GM12878 (cell line): ENCODE measurements at regions not wholly inside any gene's neighbourhood (a gene's known extent, or its start where the extent isn't known, plus 50 kb on each side); places are given as distances from the start of the nearest gene placed in this dataset.

Experiments
- ATAC-seq: fragments of 200-7000 bp; cut with Tn5 transposase; 3 replicates; pipeline ENCODE4 v1.9.1; 2020; ENCODE audit warnings: mild to moderate bottlenecking, moderate library complexity
- BruUV-seq: library from RNA; stranded (reverse); fragments of 400-500 nt; replicated peaks from 2 replicates; lab custom pipeline; 2021; lab: Mats Ljungman, UMichigan
- CTCF ChIA-PET: fragments of 300-600 bp; sonication (Branson Sonifier 250); formaldehyde crosslinking; extraction: SDS; loops from one replicate; lab custom pipeline; 2021; ENCODE audit warnings: inconsistent platforms; lab: Yijun Ruan, JAX
- POLR2A ChIA-PET: fragments of 350-600 bp; formaldehyde crosslinking; extraction: SDS; loops from one replicate; lab custom pipeline; 2021; ENCODE audit warnings: inconsistent platforms; lab: Charles Lee
- RAD21 ChIA-PET: fragments of 300-600 bp; sonication (Branson Sonifier 250); formaldehyde crosslinking; loops from one replicate; lab custom pipeline; 2023; ENCODE audit warnings: antibody characterized with exemption; ENCODE audit not compliant: unreplicated experiment; lab: Charles Lee
- SMC1A ChIA-PET: fragments of 300-600 bp; sonication (Branson Sonifier 250); formaldehyde crosslinking; loops from one replicate; lab custom pipeline; 2023; ENCODE audit not compliant: unreplicated experiment, uncharacterized antibody; lab: Charles Lee
- DNase-seq: peaks from one replicate; pipeline ENCODE4 v3.0.0-alpha.2; 2011; ENCODE audit warnings: low read depth, low spot score
- FAIRE-seq: peaks from 3 replicates; lab custom pipeline; 2011; peaks lifted over from hg19 to GRCh38; lab: Jason Lieb, UNC
- H2AFZ ChIP-seq: 2 replicates; pipeline ENCODE4 v1.6.0; 2011; ENCODE audit warnings: low read depth, low read length, control low read depth; ENCODE audit not compliant: control insufficient read depth
- H3K27ac ChIP-seq: 2 replicates; pipeline ENCODE4 v1.5.1; 2011; ENCODE audit warnings: control low read depth; ENCODE audit not compliant: control insufficient read depth, insufficient read depth
- H3K27me3 ChIP-seq, 2 experiments: replicated peaks in 1 of 2; 2 replicates each; pipeline versions ENCODE4 v1.6.0 to v1.6.1; 2011; ENCODE audit warnings: low read length in 1 of 2; ENCODE audit not compliant: control insufficient read depth in 2 of 2, insufficient read depth in 2 of 2
- H3K36me3 ChIP-seq, 2 experiments: 2 replicates each; pipeline ENCODE4 v1.5.1; 2011; ENCODE audit warnings: low read length in 1 of 2; ENCODE audit not compliant: control insufficient read depth in 2 of 2, insufficient read depth in 2 of 2
- H3K4me1 ChIP-seq: 2 replicates; pipeline ENCODE4 v1.6.1; 2011; ENCODE audit warnings: mild to moderate bottlenecking, low read length, moderate library complexity, mixed read lengths; ENCODE audit not compliant: control insufficient read depth, insufficient read depth
- H3K4me2 ChIP-seq: 2 replicates; pipeline ENCODE4 v1.6.0; 2011; ENCODE audit warnings: control low read depth; ENCODE audit not compliant: control insufficient read depth, insufficient read depth
- H3K4me3 ChIP-seq: fragments of 200-600 bp; sonication (generic); 2 replicates; pipeline ENCODE4 v1.5.1; 2016
- H3K79me2 ChIP-seq: 2 replicates; pipeline ENCODE4 v1.6.0; 2011; ENCODE audit warnings: low read length; ENCODE audit not compliant: control insufficient read depth, insufficient read depth
- H3K9ac ChIP-seq: 2 replicates; pipeline ENCODE4 v1.8.0; 2011; ENCODE audit warnings: low read length, control low read depth, mixed read lengths; ENCODE audit not compliant: control insufficient read depth, insufficient read depth
- H3K9me3 ChIP-seq: replicated peaks from 3 replicates; pipeline ENCODE4 v1.5.1; 2011; ENCODE audit warnings: mild to moderate bottlenecking, low read length; ENCODE audit not compliant: control insufficient read depth, insufficient read depth
- H4K20me1 ChIP-seq: 2 replicates; pipeline ENCODE4 v1.6.0; 2011; ENCODE audit not compliant: control insufficient read depth, insufficient read depth
- BRCA1 ChIP-seq: IDR thresholded peaks from 2 replicates; pipeline ENCODE4 v1.6.1; 2011; ENCODE audit warnings: low read depth, low read length, improper control_type of control experiment
- ESRRA ChIP-seq: IDR thresholded peaks from 2 replicates; pipeline ENCODE4 v1.6.1; 2012; ENCODE audit warnings: mild to moderate bottlenecking, low read length, improper control_type of control experiment
- EZH2 ChIP-seq: IDR thresholded peaks from 2 replicates; pipeline ENCODE4 v1.6.1; 2012; ENCODE audit warnings: low read depth, mild to moderate bottlenecking, control low read depth, inconsistent platforms, low read length, borderline replicate concordance; ENCODE audit not compliant: control insufficient read depth
- GABPA ChIP-seq: IDR thresholded peaks from 2 replicates; pipeline ENCODE4 v1.6.1; 2014; ENCODE audit warnings: antibody characterized with exemption, low read depth, mild to moderate bottlenecking, inconsistent platforms
- JUND ChIP-seq: IDR thresholded peaks from 2 replicates; pipeline ENCODE4 v1.6.1; 2012; ENCODE audit warnings: low read depth, mild to moderate bottlenecking, low read length, improper control_type of control experiment, moderate library complexity
- NRF1 ChIP-seq: conservative IDR thresholded peaks from 2 replicates; pipeline ENCODE4 v1.6.1; 2011; ENCODE audit warnings: mild to moderate bottlenecking, low read depth, low read length, improper control_type of control experiment
- POU2F2 ChIP-seq: IDR thresholded peaks from 3 replicates; pipeline ENCODE4 v1.6.1; 2011; ENCODE audit warnings: low read depth, mild to moderate bottlenecking, low read length, borderline replicate concordance
- RAD21 ChIP-seq: IDR thresholded peaks from 2 replicates; pipeline ENCODE4 v1.6.1; 2011; ENCODE audit warnings: mild to moderate bottlenecking, low read depth, low read length, moderate library complexity; ENCODE audit not compliant: insufficient read depth
- SP1 ChIP-seq: IDR thresholded peaks from one replicate; pipeline ENCODE4 v1.6.1; 2011; ENCODE audit warnings: low read depth, low read length
- WGBS: methylation state at CpG from one replicate; pipeline ENCODE4 v1.1.6; 2016; ENCODE audit warnings: low lambda C conversion rate; ENCODE audit not compliant: insufficient replicate concordance, insufficient coverage; ENCODE audit errors: missing lambda C conversion rate; 5-methylcytosine and 5-hydroxymethylcytosine counted together
- in situ Hi-C: fragments of 300-500 bp; cut with MboI; formaldehyde crosslinking; loops from 9 replicates; pipeline ENCODE4 v1.14.3; 2018; ENCODE audit warnings: mixed read lengths
- intact Hi-C: fragments of 100-400 bp; cut with micrococcal nuclease; formaldehyde crosslinking; loops from one replicate; pipeline ENCODE4 v1.14.2; 2022; ENCODE audit not compliant: unreplicated experiment
- TF ChIP-seq, protein P1 (sequence below): IDR thresholded peaks from 2 replicates; pipeline ENCODE4 v1.6.1; 2011; ENCODE audit warnings: mild to moderate bottlenecking, low read depth, low read length, moderate library complexity; ENCODE audit not compliant: insufficient replicate concordance
- TF ChIP-seq, protein P2 (sequence below): fragments of 450-650 bp; IDR thresholded peaks from 2 replicates; pipeline ENCODE4 v1.6.1; 2016; ENCODE audit warnings: mild to moderate bottlenecking, moderate library complexity, borderline replicate concordance
- TF ChIP-seq, protein P3 (sequence below): fragments of 450-650 bp; conservative IDR thresholded peaks from 2 replicates; pipeline ENCODE4 v1.6.1; 2017; ENCODE audit warnings: mild to moderate bottlenecking, moderate library complexity
- TF ChIP-seq, protein P4 (sequence below): fragments of 450-650 bp; formaldehyde crosslinking; IDR thresholded peaks from 2 replicates; pipeline ENCODE4 v1.5.0; 2022; ENCODE audit warnings: mild to moderate bottlenecking, missing genetic modification characterization

DNA sequence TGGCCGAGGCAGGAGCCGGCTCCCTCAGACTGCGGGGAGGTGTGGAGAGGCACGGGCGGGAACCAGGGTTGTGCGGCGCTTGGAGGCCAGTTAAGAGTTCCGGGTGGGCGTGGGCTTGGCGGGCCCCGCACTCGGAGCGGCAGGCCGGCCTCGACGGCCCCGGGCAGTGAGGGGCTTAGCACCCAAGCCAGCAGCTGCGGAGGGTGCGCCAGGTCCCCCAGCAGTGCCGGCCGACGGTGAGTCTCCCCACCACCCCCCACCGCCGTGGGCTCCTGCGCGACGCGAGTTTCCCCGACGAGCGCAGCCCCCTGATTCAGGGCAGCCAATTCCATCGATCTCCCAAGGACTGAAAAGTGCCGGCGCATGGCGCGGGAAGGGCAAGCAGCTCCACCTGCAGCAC, 605.4 kb upstream of the SLC35B3 start:
- no TSS peak for BruUV-seq
- SMC1A ChIA-PET, result no interaction called here
- intact Hi-C loops (no loop called here), in situ Hi-C loops (no loop called here)
- no peaks in the 10 kb centered on the region for H3K36me3 ChIP-seq
- ATAC-seq (no peak), FAIRE-seq (no peak), DNase-seq (no peak)
- 78% methylated on average over 27 of the region's 36 CpGs for WGBS
- POLR2A ChIA-PET, result no interaction called here
- CTCF ChIA-PET, result no interaction called here
- RAD21 ChIA-PET, result no interaction called here
- H3K4me1 ChIP-seq, result no peaks in the 10 kb centered on the region
- no peaks in the 10 kb centered on the region; the same call in 2 of the 3 replicates for H3K9me3 ChIP-seq
- TF ChIP-seq, protein P1, sequence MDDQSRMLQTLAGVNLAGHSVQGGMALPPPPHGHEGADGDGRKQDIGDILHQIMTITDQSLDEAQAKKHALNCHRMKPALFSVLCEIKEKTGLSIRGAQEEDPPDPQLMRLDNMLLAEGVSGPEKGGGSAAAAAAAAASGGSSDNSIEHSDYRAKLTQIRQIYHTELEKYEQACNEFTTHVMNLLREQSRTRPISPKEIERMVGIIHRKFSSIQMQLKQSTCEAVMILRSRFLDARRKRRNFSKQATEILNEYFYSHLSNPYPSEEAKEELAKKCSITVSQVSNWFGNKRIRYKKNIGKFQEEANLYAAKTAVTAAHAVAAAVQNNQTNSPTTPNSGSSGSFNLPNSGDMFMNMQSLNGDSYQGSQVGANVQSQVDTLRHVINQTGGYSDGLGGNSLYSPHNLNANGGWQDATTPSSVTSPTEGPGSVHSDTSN, result no peak
- TF ChIP-seq ESRRA, result no peak
- TF ChIP-seq, protein P2, sequence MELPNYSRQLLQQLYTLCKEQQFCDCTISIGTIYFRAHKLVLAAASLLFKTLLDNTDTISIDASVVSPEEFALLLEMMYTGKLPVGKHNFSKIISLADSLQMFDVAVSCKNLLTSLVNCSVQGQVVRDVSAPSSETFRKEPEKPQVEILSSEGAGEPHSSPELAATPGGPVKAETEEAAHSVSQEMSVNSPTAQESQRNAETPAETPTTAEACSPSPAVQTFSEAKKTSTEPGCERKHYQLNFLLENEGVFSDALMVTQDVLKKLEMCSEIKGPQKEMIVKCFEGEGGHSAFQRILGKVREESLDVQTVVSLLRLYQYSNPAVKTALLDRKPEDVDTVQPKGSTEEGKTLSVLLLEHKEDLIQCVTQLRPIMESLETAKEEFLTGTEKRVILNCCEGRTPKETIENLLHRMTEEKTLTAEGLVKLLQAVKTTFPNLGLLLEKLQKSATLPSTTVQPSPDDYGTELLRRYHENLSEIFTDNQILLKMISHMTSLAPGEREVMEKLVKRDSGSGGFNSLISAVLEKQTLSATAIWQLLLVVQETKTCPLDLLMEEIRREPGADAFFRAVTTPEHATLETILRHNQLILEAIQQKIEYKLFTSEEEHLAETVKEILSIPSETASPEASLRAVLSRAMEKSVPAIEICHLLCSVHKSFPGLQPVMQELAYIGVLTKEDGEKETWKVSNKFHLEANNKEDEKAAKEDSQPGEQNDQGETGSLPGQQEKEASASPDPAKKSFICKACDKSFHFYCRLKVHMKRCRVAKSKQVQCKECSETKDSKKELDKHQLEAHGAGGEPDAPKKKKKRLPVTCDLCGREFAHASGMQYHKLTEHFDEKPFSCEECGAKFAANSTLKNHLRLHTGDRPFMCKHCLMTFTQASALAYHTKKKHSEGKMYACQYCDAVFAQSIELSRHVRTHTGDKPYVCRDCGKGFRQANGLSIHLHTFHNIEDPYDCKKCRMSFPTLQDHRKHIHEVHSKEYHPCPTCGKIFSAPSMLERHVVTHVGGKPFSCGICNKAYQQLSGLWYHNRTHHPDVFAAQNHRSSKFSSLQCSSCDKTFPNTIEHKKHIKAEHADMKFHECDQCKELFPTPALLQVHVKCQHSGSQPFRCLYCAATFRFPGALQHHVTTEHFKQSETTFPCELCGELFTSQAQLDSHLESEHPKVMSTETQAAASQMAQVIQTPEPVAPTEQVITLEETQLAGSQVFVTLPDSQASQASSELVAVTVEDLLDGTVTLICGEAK, result no peak
- TF ChIP-seq POU2F2, result no peak
- no peak for TF ChIP-seq NRF1
- TF ChIP-seq, protein P3, sequence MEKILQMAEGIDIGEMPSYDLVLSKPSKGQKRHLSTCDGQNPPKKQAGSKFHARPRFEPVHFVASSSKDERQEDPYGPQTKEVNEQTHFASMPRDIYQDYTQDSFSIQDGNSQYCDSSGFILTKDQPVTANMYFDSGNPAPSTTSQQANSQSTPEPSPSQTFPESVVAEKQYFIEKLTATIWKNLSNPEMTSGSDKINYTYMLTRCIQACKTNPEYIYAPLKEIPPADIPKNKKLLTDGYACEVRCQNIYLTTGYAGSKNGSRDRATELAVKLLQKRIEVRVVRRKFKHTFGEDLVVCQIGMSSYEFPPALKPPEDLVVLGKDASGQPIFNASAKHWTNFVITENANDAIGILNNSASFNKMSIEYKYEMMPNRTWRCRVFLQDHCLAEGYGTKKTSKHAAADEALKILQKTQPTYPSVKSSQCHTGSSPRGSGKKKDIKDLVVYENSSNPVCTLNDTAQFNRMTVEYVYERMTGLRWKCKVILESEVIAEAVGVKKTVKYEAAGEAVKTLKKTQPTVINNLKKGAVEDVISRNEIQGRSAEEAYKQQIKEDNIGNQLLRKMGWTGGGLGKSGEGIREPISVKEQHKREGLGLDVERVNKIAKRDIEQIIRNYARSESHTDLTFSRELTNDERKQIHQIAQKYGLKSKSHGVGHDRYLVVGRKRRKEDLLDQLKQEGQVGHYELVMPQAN, result no peak
- no peak for TF ChIP-seq EZH2
- no peak for TF ChIP-seq BRCA1
- no peak for TF ChIP-seq SP1
- no peak for TF ChIP-seq GABPA
- TF ChIP-seq, protein P4, sequence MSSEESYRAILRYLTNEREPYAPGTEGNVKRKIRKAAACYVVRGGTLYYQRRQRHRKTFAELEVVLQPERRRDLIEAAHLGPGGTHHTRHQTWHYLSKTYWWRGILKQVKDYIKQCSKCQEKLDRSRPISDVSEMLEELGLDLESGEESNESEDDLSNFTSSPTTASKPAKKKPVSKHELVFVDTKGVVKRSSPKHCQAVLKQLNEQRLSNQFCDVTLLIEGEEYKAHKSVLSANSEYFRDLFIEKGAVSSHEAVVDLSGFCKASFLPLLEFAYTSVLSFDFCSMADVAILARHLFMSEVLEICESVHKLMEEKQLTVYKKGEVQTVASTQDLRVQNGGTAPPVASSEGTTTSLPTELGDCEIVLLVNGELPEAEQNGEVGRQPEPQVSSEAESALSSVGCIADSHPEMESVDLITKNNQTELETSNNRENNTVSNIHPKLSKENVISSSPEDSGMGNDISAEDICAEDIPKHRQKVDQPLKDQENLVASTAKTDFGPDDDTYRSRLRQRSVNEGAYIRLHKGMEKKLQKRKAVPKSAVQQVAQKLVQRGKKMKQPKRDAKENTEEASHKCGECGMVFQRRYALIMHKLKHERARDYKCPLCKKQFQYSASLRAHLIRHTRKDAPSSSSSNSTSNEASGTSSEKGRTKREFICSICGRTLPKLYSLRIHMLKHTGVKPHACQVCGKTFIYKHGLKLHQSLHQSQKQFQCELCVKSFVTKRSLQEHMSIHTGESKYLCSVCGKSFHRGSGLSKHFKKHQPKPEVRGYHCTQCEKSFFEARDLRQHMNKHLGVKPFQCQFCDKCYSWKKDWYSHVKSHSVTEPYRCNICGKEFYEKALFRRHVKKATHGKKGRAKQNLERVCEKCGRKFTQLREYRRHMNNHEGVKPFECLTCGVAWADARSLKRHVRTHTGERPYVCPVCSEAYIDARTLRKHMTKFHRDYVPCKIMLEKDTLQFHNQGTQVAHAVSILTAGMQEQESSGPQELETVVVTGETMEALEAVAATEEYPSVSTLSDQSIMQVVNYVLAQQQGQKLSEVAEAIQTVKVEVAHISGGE (CRISPR knock-in tag), result no peak
- no peak for TF ChIP-seq RAD21
- no peak for TF ChIP-seq JUND
- no peaks in the 10 kb centered on the region for H3K79me2 ChIP-seq
- no peak overlapping the region for H3K4me2 ChIP-seq
- no peaks in the 10 kb centered on the region for H4K20me1 ChIP-seq
- H3K27me3 ChIP-seq, result no peaks in the 10 kb centered on the region
- no peak overlapping the region for H3K4me3 ChIP-seq
- H3K9ac ChIP-seq, result no peak overlapping the region
- no peak overlapping the region for H2AFZ ChIP-seq
- no peak overlapping the region for H3K27ac ChIP-seq
